Upper lobe of left lung (tissue), 6 donors: ENCODE measurements at regions not wholly inside any gene's neighbourhood (a gene's known extent, or its start where the extent isn't known, plus 50 kb on each side); places are given as distances from the start of the nearest gene placed in this dataset.

ENCODE experiments used
- ATAC-seq, 2 donors: fragments of 200-7000 bp; cut with Tn5 transposase; one replicate each; pipeline ENCODE4 v1.9.1; 2022; ENCODE audit warnings: mild to moderate bottlenecking in 2 of 2, moderate library complexity in 2 of 2; ENCODE audit not compliant: low FRiP score in 2 of 2
- DNase-seq, 2 donors: peaks; one replicate each; pipeline ENCODE4 v3.0.0-alpha.2; 2019 to 2020
- H3K27ac ChIP-seq, 4 donors: fragments of 200-600 bp; sonication (generic); one replicate each; pipeline ENCODE4 v1.5.1; 2016 to 2019
- H3K27me3 ChIP-seq, 4 donors: fragments of 200-600 bp; sonication (generic); one replicate each; pipeline ENCODE4 v1.5.1; 2017 to 2019
- H3K36me3 ChIP-seq, 4 donors: fragments of 200-600 bp; sonication (generic); one replicate each; pipeline ENCODE4 v1.5.1; 2016 to 2019
- H3K4me1 ChIP-seq, 4 donors: fragments of 200-600 bp; sonication (generic); one replicate each; pipeline ENCODE4 v1.5.1; 2018 to 2019
- H3K4me3 ChIP-seq, 4 donors: fragments of 200-600 bp; sonication (generic); one replicate each; pipeline ENCODE4 v1.5.1; 2017 to 2019; ENCODE audit warnings: mild to moderate bottlenecking in 2 of 4, moderate library complexity in 1 of 4
- H3K9me3 ChIP-seq, 4 donors: fragments of 200-600 bp; sonication (generic); one replicate each; pipeline ENCODE4 v1.5.1; 2018 to 2019
- CTCF ChIP-seq, 6 experiments: fragments of 450-650 bp in 4 of 6; fragments of 200-600 bp in 2 of 6; sonication (generic) in 2 of 6; IDR thresholded peaks; one replicate each; pipeline ENCODE4 v1.5.1; 2016 to 2019; ENCODE audit warnings: antibody characterized with exemption in 6 of 6
- EP300 ChIP-seq, 4 donors: sonication (generic); formaldehyde crosslinking; IDR thresholded peaks; one replicate each; pipeline ENCODE4 v1.5.1; 2017; ENCODE audit warnings: antibody characterized with exemption in 4 of 4, control low read depth in 2 of 4
- POLR2A ChIP-seq, 4 donors: fragments of 450-650 bp; IDR thresholded peaks; one replicate each; pipeline ENCODE4 v1.5.1; 2016 to 2017; ENCODE audit warnings: antibody characterized with exemption in 4 of 4, mild to moderate bottlenecking in 2 of 4
- POLR2AphosphoS5 ChIP-seq, 2 donors: sonication (generic); formaldehyde crosslinking; IDR thresholded peaks; one replicate each; pipeline ENCODE4 v1.5.1; 2017; ENCODE audit warnings: antibody characterized with exemption in 2 of 2
- WGBS, 2 donors: methylation state at CpG; one replicate each; pipeline ENCODE4 v1.1.5; 2017 to 2018; 5-methylcytosine and 5-hydroxymethylcytosine counted together
- donor health status: DM: no; HTN: no; CAD: no; lungs with moderate emphysema.
- donor health status: DM: no; HTN: yes; CAD: no; lungs with severe emphysema.

GRCh38 chr17:13240851-13241250 is 223.0 kb upstream of the ELAC2 start:
- Histone ChIP-seq H3K4me1 (no peaks in the 10 kb centered on the region), H3K36me3 (no peaks in the 10 kb centered on the region), H3K4me3 (no peak overlapping the region), H3K9me3 (no peaks in the 10 kb centered on the region), H3K27ac (no peak overlapping the region), H3K27me3 (no peaks in the 10 kb centered on the region)
- DNase-seq: no peak
- TF ChIP-seq EP300 (IDR thresholded peaks at IDR 0.05): no peak
- no peak for TF ChIP-seq POLR2AphosphoS5 (IDR thresholded peaks at IDR 0.05)
- TF ChIP-seq CTCF (IDR thresholded peaks at IDR 0.05): no peak
- TF ChIP-seq POLR2A (IDR thresholded peaks at IDR 0.05): no peak
- no peak for ATAC-seq
- 75 to 86% methylated on average over 1 of the region's 1 CpG for WGBS, 2 donors

DNA sequence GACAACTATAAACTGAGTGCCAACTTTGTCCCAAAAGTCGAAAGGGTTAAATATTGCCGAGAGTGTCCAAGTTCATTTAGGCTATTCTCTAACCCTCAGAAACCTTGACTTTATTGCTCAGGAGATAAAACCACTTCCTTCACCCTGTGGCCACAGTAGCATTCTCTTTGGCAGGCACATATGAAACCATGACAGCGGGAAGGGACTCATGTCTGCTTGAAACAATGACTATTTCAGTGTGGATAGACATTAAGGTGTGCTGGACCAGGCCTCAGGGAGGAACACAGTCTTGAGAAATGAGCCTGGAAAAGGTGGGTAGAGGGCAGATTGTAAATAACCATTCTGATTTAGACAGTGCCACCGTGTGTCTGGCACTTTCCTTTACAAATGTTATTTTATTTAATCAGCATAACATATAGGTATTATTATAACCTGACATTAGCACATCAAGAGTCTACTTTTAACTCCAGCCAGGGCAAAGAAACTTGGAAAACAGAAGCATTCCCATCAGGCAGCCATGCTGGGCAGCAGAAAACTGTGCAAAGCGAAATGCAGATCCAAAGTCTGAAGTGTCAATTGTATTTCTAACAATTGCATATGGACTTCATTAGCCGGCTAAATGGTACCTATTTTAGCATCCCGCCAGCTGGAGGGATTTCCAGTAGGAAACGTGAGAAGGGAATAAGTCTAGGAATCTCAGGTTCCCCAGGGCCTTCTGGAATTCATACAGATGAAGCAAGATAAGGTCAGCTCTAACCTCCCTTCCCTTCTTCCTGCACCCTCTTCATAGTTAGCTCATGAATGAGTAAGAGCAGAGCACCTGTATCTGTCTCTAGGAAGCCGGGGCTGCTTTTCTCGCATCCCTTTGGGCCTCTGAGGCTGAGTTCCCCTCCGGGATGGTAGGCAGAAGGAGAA is 212.8 kb upstream of the ELAC2 start:
- H3K4me3 ChIP-seq: no peak overlapping the region
- H3K36me3 ChIP-seq: no peaks in the 10 kb centered on the region
- DNase-seq (no peak), ATAC-seq (no peak)
- no peak overlapping the region for H3K27ac ChIP-seq
- no peaks in the 10 kb centered on the region for H3K27me3 ChIP-seq
- H3K9me3 ChIP-seq: no peaks in the 10 kb centered on the region
- no peaks in the 10 kb centered on the region for H3K4me1 ChIP-seq
- TF ChIP-seq EP300 (IDR thresholded peaks at IDR 0.05): no peak
- no peak for TF ChIP-seq POLR2AphosphoS5 (IDR thresholded peaks at IDR 0.05)
- no peak for TF ChIP-seq POLR2A (IDR thresholded peaks at IDR 0.05)
- no peak for TF ChIP-seq CTCF (IDR thresholded peaks at IDR 0.05)
- 70 to 71% methylated on average over 11 of the region's 11 CpGs for WGBS, 2 donors

DNA sequence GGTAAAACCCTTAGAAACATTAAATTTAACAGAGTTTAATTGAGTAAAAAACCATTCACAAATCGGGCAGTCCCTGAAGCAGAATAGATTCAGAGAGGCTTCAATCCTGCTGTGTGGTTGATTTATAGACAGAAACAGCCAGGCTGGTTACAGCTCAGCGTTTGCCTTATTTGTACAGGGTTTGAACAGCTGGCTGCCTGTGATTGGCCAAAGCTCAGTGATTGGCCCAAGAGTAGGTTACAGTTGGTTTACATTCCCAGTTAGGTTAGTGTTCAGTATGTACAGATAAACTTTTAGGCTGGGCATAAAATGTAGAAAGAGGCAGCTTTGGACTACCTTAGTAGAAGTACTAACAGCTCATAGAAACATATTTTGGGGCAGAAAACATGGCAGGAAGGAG is 210.4 kb upstream of the ELAC2 start:
- TF ChIP-seq POLR2A (IDR thresholded peaks at IDR 0.05) (no peak), CTCF (IDR thresholded peaks at IDR 0.05) (no peak), POLR2AphosphoS5 (IDR thresholded peaks at IDR 0.05) (no peak), EP300 (IDR thresholded peaks at IDR 0.05) (no peak)
- Histone ChIP-seq H3K9me3 (no peaks in the 10 kb centered on the region), H3K4me1 (no peaks in the 10 kb centered on the region), H3K27ac (no peak overlapping the region), H3K27me3 (no peaks in the 10 kb centered on the region), H3K36me3 (no peaks in the 10 kb centered on the region), H3K4me3 (no peak overlapping the region)
- DNase-seq: no peak
- WGBS, 2 donors: 68 to 89% methylated on average over 2 of the region's 2 CpGs
- ATAC-seq: no peak

- Histone ChIP-seq H3K27me3 (no peaks in the 10 kb centered on the region), H3K9me3 (no peaks in the 10 kb centered on the region), H3K36me3 (no peaks in the 10 kb centered on the region), H3K27ac (no peak overlapping the region), H3K4me1 (no peaks in the 10 kb centered on the region), H3K4me3 (no peak overlapping the region)
- ATAC-seq (no peak), DNase-seq (no peak)
- TF ChIP-seq EP300 (IDR thresholded peaks at IDR 0.05): no peak
- no peak for TF ChIP-seq POLR2A (IDR thresholded peaks at IDR 0.05)
- TF ChIP-seq CTCF (IDR thresholded peaks at IDR 0.05): no peak
- TF ChIP-seq POLR2AphosphoS5 (IDR thresholded peaks at IDR 0.05): no peak
- 48 to 63% methylated on average over 3 to 4 of the region's 4 CpGs for WGBS, 2 donors
These were observed 205.1 kb upstream of the ELAC2 start for GRCh38 chr17:13222975-13223374.

DNA sequence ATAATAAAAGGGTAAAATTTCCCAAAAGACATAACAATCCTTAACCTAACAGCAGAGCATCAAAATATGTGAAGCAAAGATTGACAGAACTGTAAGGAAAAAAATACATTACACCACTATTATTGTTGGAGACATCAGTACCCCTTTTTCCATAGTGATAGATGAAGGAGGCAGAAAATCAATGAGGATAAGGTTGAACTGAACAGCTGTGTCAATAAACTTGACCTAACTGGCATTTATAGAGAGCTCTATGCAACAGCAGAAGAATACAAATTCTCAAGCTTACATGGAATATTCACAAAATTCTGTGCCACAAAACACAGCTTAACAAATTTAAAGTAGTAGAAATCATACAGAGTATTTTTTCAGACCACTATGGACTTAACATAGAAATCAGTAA is 195.0 kb upstream of the ELAC2 start:
- no peak for ATAC-seq
- H3K36me3 ChIP-seq: no peaks in the 10 kb centered on the region
- no peaks in the 10 kb centered on the region for H3K4me1 ChIP-seq
- no peak overlapping the region for H3K4me3 ChIP-seq
- TF ChIP-seq CTCF (IDR thresholded peaks at IDR 0.05) (no peak), POLR2A (IDR thresholded peaks at IDR 0.05) (no peak), EP300 (IDR thresholded peaks at IDR 0.05) (no peak), POLR2AphosphoS5 (IDR thresholded peaks at IDR 0.05) (no peak)
- no peak for DNase-seq
- H3K9me3 ChIP-seq: no peaks in the 10 kb centered on the region
- H3K27me3 ChIP-seq: no peaks in the 10 kb centered on the region
- H3K27ac ChIP-seq: no peak overlapping the region
